Brain microvascular endothelial cell (primary cell): ENCODE measurements at regions not wholly inside any gene's neighbourhood (a gene's known extent, or its start where the extent isn't known, plus 50 kb on each side); places are given as distances from the start of the nearest gene placed in this dataset.

Experiments
- DNase-seq: peaks from one replicate; pipeline ENCODE4 v3.0.0-alpha.2; 2020
- H3K27ac ChIP-seq: fragments of 250-450 bp; sonication (Bioruptor Pico); 2 replicates; pipeline ENCODE4 v1.5.1; 2020; ENCODE audit warnings: mild to moderate bottlenecking, moderate library complexity
- H3K27me3 ChIP-seq: fragments of 250-450 bp; sonication (Bioruptor Pico); replicated peaks from 2 replicates; pipeline ENCODE4 v1.5.1; 2020; ENCODE audit warnings: mild to moderate bottlenecking
- H3K36me3 ChIP-seq: fragments of 250-450 bp; sonication (Bioruptor Pico); replicated peaks from 2 replicates; pipeline ENCODE4 v1.5.1; 2020; ENCODE audit warnings: mild to moderate bottlenecking
- H3K4me3 ChIP-seq: 2 replicates; pipeline ENCODE4 v1.5.1; 2011; ENCODE audit warnings: low read depth, mild to moderate bottlenecking, control low read depth, low read length, moderate library complexity
- in situ Hi-C: cut with HindIII; loops from 2 replicates; pipeline ENCODE4 v1.10.0; 2017; ENCODE audit warnings: low sequenced_read_pairs, low pct_ligation_motif_present
- TF ChIP-seq, protein P1 (sequence below): IDR thresholded peaks from 2 replicates; pipeline ENCODE4 v1.5.1; 2011; ENCODE audit warnings: low read depth, mild to moderate bottlenecking, moderate library complexity, low read length, control low read depth, inconsistent platforms; ENCODE audit errors: missing control alignments

- Histone ChIP-seq H3K27me3 (no peaks in the 10 kb centered on the region), H3K36me3 (no peaks in the 10 kb centered on the region), H3K27ac (no peak overlapping the region), H3K4me3 (no peak overlapping the region)
- TF ChIP-seq, protein P1, sequence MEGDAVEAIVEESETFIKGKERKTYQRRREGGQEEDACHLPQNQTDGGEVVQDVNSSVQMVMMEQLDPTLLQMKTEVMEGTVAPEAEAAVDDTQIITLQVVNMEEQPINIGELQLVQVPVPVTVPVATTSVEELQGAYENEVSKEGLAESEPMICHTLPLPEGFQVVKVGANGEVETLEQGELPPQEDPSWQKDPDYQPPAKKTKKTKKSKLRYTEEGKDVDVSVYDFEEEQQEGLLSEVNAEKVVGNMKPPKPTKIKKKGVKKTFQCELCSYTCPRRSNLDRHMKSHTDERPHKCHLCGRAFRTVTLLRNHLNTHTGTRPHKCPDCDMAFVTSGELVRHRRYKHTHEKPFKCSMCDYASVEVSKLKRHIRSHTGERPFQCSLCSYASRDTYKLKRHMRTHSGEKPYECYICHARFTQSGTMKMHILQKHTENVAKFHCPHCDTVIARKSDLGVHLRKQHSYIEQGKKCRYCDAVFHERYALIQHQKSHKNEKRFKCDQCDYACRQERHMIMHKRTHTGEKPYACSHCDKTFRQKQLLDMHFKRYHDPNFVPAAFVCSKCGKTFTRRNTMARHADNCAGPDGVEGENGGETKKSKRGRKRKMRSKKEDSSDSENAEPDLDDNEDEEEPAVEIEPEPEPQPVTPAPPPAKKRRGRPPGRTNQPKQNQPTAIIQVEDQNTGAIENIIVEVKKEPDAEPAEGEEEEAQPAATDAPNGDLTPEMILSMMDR = no peak
- DNase-seq = no peak
- in situ Hi-C loops = no loop called here
Measured at GRCh38 chr4:181792641-181793040, 450.6 kb upstream of the TENM3 start.

DNA sequence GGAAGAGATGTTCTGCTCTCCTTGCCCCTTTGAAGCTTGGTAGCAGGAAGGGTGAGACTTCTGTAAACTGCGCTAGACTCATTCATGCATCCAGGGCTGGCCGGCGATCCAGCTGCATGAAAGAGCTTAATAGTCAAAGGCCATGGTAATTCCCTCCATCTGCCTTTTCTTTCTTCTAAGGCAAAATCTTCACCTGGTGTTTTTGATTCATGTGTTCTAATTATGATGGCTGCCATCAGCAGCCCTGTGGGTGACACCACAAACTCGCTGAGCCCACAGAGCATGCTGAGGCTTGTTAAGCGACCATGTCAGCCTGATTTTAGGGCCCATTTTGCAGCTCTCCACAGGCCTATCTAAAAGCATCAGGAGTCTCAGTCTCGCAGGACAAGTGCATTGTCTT, 450.1 kb upstream of the TENM3 start:
- Histone ChIP-seq H3K4me3 (no peak overlapping the region), H3K27ac (no peak overlapping the region), H3K27me3 (no peaks in the 10 kb centered on the region), H3K36me3 (no peaks in the 10 kb centered on the region)
- in situ Hi-C loops = no loop called here
- TF ChIP-seq, protein P1 = no peak
- DNase-seq = no peak

DNA sequence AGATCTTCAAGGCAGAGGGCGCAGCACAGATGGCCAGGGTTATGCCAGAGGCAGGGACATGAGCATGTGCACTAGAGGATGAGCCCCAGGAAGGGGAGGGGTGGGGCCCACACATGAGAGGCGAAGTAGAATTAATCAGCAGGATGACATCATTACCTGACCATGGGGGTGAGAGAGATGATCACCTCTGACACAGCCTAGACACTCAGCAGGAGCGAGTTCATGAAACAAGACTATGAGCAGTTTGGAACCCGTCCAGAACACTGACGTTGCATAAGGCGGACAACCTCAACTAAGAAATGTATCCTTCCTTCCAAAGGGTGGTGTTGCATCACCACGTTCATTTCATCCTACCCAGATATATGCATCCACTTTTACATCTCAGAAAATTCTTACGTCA, 446.7 kb upstream of the TENM3 start:
- no peak overlapping the region for H3K4me3 ChIP-seq
- H3K27ac ChIP-seq = no peak overlapping the region
- H3K36me3 ChIP-seq = no peaks in the 10 kb centered on the region
- DNase-seq = peak; percentile 85
- TF ChIP-seq, protein P1 = no peak
- H3K27me3 ChIP-seq = no peaks in the 10 kb centered on the region
- in situ Hi-C loops = no loop called here

DNA sequence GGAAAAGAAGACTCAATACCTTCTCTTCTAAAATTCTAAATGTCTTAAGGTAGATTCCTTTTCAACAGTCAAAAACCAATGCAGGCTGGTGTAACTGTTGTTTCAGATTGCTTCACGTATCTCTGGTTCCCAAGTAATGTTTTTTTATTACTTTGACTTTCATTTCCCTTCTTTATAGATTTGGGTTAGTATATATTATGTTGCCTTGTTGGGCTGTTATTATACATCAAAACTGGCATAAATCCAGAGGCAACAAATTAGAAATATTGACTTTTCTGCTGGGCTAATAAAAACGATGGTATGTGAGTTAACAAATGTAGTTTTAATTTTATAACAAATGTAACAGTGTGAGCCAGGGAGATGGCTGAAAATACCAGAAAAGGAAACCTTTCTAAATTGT, 444.7 kb upstream of the TENM3 start:
- in situ Hi-C loops = no loop called here

GRCh38 chr4:181799561-181800069, 443.6 kb upstream of the TENM3 start:
- no peak for DNase-seq
- Histone ChIP-seq H3K27ac (no peak overlapping the region), H3K4me3 (no peak overlapping the region), H3K27me3 (no peaks in the 10 kb centered on the region), H3K36me3 (no peaks in the 10 kb centered on the region)
- TF ChIP-seq, protein P1 = no peak
- in situ Hi-C loops = no loop called here

More for the DNA sequence above, 444.7 kb upstream of the TENM3 start:
- TF ChIP-seq, protein P1 = no peak
- Histone ChIP-seq H3K36me3 (no peaks in the 10 kb centered on the region), H3K4me3 (no peak overlapping the region), H3K27ac (no peak overlapping the region), H3K27me3 (no peaks in the 10 kb centered on the region)
- DNase-seq = no peak

GRCh38 chr4:181802207-181802606, 441.0 kb upstream of the TENM3 start:
- in situ Hi-C loops = no loop called here
- no peak overlapping the region for H3K4me3 ChIP-seq
- TF ChIP-seq, protein P1 = no peak
- H3K27ac ChIP-seq = no peak overlapping the region
- H3K27me3 ChIP-seq = no peaks in the 10 kb centered on the region
- no peak for DNase-seq
- no peaks in the 10 kb centered on the region for H3K36me3 ChIP-seq
